KOPT-K1 (cell line): ENCODE measurements at regions not wholly inside any gene's neighbourhood (a gene's known extent, or its start where the extent isn't known, plus 50 kb on each side); places are given as distances from the start of the nearest gene placed in this dataset.
"Not testable (repeated sequence)": the region's sequence is repeated elsewhere in the genome, so short reads cannot be mapped to it uniquely, and the experiment has no call there.

ENCODE experiments used
- H3K27ac ChIP-seq: fragments of 200-600 bp; sonication (generic); 2 replicates; pipeline ENCODE4 v1.5.1; 2016; ENCODE audit warnings: antibody characterized with exemption, mild to moderate bottlenecking, low read depth, low read length; ENCODE audit not compliant: poor library complexity, severe bottlenecking
- H3K36me3 ChIP-seq: fragments of 200-600 bp; sonication (generic); 2 replicates; pipeline ENCODE4 v1.5.1; 2017; ENCODE audit warnings: antibody characterized with exemption, mild to moderate bottlenecking, low read length, moderate library complexity; ENCODE audit not compliant: insufficient read depth
- H3K9me3 ChIP-seq: fragments of 200-600 bp; sonication (generic); 2 replicates; pipeline ENCODE4 v1.5.1; 2017; ENCODE audit warnings: antibody characterized with exemption, low read length, mild to moderate bottlenecking; ENCODE audit not compliant: insufficient read depth, poor library complexity, severe bottlenecking

GRCh38 chr6:142644866-142645265 is 300.1 kb downstream of the HIVEP2 start:
- Histone ChIP-seq H3K27ac (no peak overlapping the region), H3K36me3 (no peaks in the 10 kb centered on the region), H3K9me3 (no peaks in the 10 kb centered on the region)

GRCh38 chr6:142645663-142646062 is 299.3 kb downstream of the HIVEP2 start:
- H3K36me3 ChIP-seq = no peaks in the 10 kb centered on the region
- H3K27ac ChIP-seq = no peak overlapping the region
- H3K9me3 ChIP-seq = no peaks in the 10 kb centered on the region

GRCh38 chr6:142647449-142648035 is 297.4 kb downstream of the HIVEP2 start:
- Histone ChIP-seq H3K9me3 (no peaks in the 10 kb centered on the region), H3K27ac (no peak overlapping the region), H3K36me3 (no peaks in the 10 kb centered on the region)

GRCh38 chr6:142648036-142648451 is 296.9 kb downstream of the HIVEP2 start:
- H3K9me3 ChIP-seq = no peaks in the 10 kb centered on the region
- no peak overlapping the region for H3K27ac ChIP-seq
- no peaks in the 10 kb centered on the region for H3K36me3 ChIP-seq

GRCh38 chr6:142648526-142648925 is 296.4 kb downstream of the HIVEP2 start:
- H3K27ac ChIP-seq = no peak overlapping the region
- H3K9me3 ChIP-seq = no peaks in the 10 kb centered on the region
- H3K36me3 ChIP-seq = no peaks in the 10 kb centered on the region

GRCh38 chr6:142649438-142650234 is 295.3 kb downstream of the HIVEP2 start:
- not testable (repeated sequence) for H3K27ac ChIP-seq, H3K9me3 ChIP-seq, H3K36me3 ChIP-seq

GRCh38 chr6:142651384-142651783 is 293.6 kb downstream of the HIVEP2 start:
- Histone ChIP-seq H3K27ac (no peak overlapping the region), H3K36me3 (no peaks in the 10 kb centered on the region), H3K9me3 (no peaks in the 10 kb centered on the region)

- H3K27ac ChIP-seq = no peak overlapping the region
These were observed 291.1 kb downstream of the HIVEP2 start for GRCh38 chr6:142653710-142654420.

GRCh38 chr6:142659661-142660060 is 285.3 kb downstream of the HIVEP2 start:
- peaks cover 15% of the 10 kb centered on the region for H3K9me3 ChIP-seq
- H3K36me3 ChIP-seq = no peaks in the 10 kb centered on the region
- no peak overlapping the region for H3K27ac ChIP-seq

More at GRCh38 chr6:142653710-142654420, 291.1 kb downstream of the HIVEP2 start:
- Histone ChIP-seq H3K9me3 (no peaks in the 10 kb centered on the region), H3K36me3 (no peaks in the 10 kb centered on the region)

- no peaks in the 10 kb centered on the region for H3K36me3 ChIP-seq
- peaks cover 15% of the 10 kb centered on the region for H3K9me3 ChIP-seq
- H3K27ac ChIP-seq = no peak overlapping the region
These were observed 279.6 kb downstream of the HIVEP2 start for GRCh38 chr6:142665393-142665792.

- no peak overlapping the region for H3K27ac ChIP-seq
- H3K9me3 ChIP-seq = peaks cover 15% of the 10 kb centered on the region
- no peaks in the 10 kb centered on the region for H3K36me3 ChIP-seq
These were observed 278.3 kb downstream of the HIVEP2 start for GRCh38 chr6:142666599-142667185.

- Histone ChIP-seq H3K36me3 (no peaks in the 10 kb centered on the region), H3K27ac (no peak overlapping the region), H3K9me3 (no peaks in the 10 kb centered on the region)
These were observed 275.3 kb downstream of the HIVEP2 start for GRCh38 chr6:142669471-142670351.

- no peaks in the 10 kb centered on the region for H3K9me3 ChIP-seq
- H3K27ac ChIP-seq = no peak overlapping the region
- no peaks in the 10 kb centered on the region for H3K36me3 ChIP-seq
These were observed 273.2 kb downstream of the HIVEP2 start for GRCh38 chr6:142671791-142672190.

GRCh38 chr6:142675517-142675916 is 269.5 kb downstream of the HIVEP2 start:
- H3K9me3 ChIP-seq = no peaks in the 10 kb centered on the region
- H3K36me3 ChIP-seq = no peaks in the 10 kb centered on the region

More at GRCh38 chr6:142675517-142675916, 269.5 kb downstream of the HIVEP2 start:
- H3K27ac ChIP-seq = no peak overlapping the region
